GM18907 (cell line): ENCODE measurements at regions not wholly inside any gene's neighbourhood (a gene's known extent, or its start where the extent isn't known, plus 50 kb on each side); places are given as distances from the start of the nearest gene placed in this dataset.

Source experiments
- ATAC-seq: cut with Tn5 transposase; IDR thresholded peaks from one replicate; pipeline ENCODE4 v1.9.1; 2021; ENCODE audit warnings: mild to moderate bottlenecking, moderate library complexity; ENCODE audit not compliant: unreplicated experiment

GRCh38 chr6:114403858-114404257, 61.0 kb upstream of the HS3ST5 start:
- no peak for ATAC-seq

- no peak for ATAC-seq
Measured at GRCh38 chr6:114398481-114398880, 55.7 kb upstream of the HS3ST5 start.
